Uterus (tissue), 3 donors: ENCODE measurements at regions not wholly inside any gene's neighbourhood (a gene's known extent, or its start where the extent isn't known, plus 50 kb on each side); places are given as distances from the start of the nearest gene placed in this dataset.

ENCODE experiments used
- DNase-seq, 2 donors: peaks; one replicate each; pipeline ENCODE4 v3.0.0-alpha.2; 2019 to 2020
- H3K27ac ChIP-seq, 2 donors: fragments of 200-600 bp; sonication (generic); 1 replicate in 1 of 2; 2 replicates in 1 of 2; pipeline ENCODE4 v1.5.1; 2016 to 2018
- H3K27me3 ChIP-seq, 2 donors: fragments of 200-600 bp; sonication (generic); one replicate each; pipeline ENCODE4 v1.5.1; 2018 to 2019; ENCODE audit warnings: control low read depth in 1 of 2
- H3K36me3 ChIP-seq, 2 donors: fragments of 200-600 bp; sonication (generic); one replicate each; pipeline ENCODE4 v1.5.1; 2019; ENCODE audit warnings: control low read depth in 1 of 2
- H3K4me1 ChIP-seq, 2 donors: fragments of 200-600 bp; sonication (generic); one replicate each; pipeline ENCODE4 v1.5.1; 2018 to 2019; ENCODE audit warnings: control low read depth in 1 of 2
- H3K4me3 ChIP-seq, 2 donors: fragments of 200-600 bp; sonication (generic); 1 replicate in 1 of 2; 2 replicates in 1 of 2; pipeline ENCODE4 v1.5.1; 2018 to 2019; ENCODE audit warnings: mild to moderate bottlenecking in 1 of 2
- H3K9me3 ChIP-seq, 2 donors: fragments of 200-600 bp; sonication (generic); one replicate each; pipeline ENCODE4 v1.5.1; 2019; ENCODE audit warnings: control low read depth in 1 of 2
- POLR2A ChIP-seq, 2 donors: fragments of 450-650 bp; IDR thresholded peaks; one replicate each; pipeline ENCODE4 v1.6.1; 2016; ENCODE audit warnings: antibody characterized with exemption in 2 of 2, mild to moderate bottlenecking in 1 of 2, moderate library complexity in 1 of 2
- intact Hi-C: fragments of 100-400 bp; cut with DNase I; formaldehyde crosslinking; loops from one replicate; pipeline ENCODE4 v1.15.1; 2023; ENCODE audit warnings: low total_unique reads
- TF ChIP-seq, protein P1 (sequence below), 4 experiments: fragments of 200-600 bp in 2 of 4; fragments of 450-650 bp in 2 of 4; sonication (generic) in 2 of 4; IDR thresholded peaks; one replicate each; pipeline ENCODE4 v1.5.1; 2016 to 2019; ENCODE audit warnings: antibody characterized with exemption in 4 of 4, mild to moderate bottlenecking in 2 of 4, moderate library complexity in 1 of 4
- donor health status: DM: yes; HTN: yes; CAD: no.

DNA sequence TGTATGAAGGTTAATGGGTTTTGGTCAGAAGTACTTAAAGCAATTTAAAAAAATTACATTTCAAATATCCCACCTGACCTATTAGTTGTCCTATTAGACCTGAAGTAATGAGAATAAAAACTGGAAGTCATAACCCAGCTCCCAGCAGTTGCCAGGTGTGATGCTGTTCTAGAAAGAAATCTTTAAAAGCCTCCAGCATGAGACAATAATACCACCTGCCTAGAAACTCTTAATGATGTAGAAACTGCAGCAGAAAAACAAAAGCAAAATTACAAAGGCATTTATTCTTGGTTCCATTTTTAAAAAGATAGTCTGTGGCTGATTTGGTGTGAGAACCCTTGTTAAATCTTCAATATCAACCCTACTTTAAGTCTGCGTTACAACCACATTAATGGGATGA, 1137.7 kb upstream of the TENM3 start:
- no peaks in the 10 kb centered on the region for H3K9me3 ChIP-seq
- H3K36me3 ChIP-seq: no peaks in the 10 kb centered on the region
- no peak for DNase-seq
- H3K27ac ChIP-seq: no peak overlapping the region
- no peak overlapping the region for H3K4me3 ChIP-seq
- no peak for TF ChIP-seq POLR2A (IDR thresholded peaks at IDR 0.05)
- TF ChIP-seq, protein P1, sequence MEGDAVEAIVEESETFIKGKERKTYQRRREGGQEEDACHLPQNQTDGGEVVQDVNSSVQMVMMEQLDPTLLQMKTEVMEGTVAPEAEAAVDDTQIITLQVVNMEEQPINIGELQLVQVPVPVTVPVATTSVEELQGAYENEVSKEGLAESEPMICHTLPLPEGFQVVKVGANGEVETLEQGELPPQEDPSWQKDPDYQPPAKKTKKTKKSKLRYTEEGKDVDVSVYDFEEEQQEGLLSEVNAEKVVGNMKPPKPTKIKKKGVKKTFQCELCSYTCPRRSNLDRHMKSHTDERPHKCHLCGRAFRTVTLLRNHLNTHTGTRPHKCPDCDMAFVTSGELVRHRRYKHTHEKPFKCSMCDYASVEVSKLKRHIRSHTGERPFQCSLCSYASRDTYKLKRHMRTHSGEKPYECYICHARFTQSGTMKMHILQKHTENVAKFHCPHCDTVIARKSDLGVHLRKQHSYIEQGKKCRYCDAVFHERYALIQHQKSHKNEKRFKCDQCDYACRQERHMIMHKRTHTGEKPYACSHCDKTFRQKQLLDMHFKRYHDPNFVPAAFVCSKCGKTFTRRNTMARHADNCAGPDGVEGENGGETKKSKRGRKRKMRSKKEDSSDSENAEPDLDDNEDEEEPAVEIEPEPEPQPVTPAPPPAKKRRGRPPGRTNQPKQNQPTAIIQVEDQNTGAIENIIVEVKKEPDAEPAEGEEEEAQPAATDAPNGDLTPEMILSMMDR (IDR thresholded peaks at IDR 0.05): no peak
- H3K27me3 ChIP-seq: no peaks in the 10 kb centered on the region
- H3K4me1 ChIP-seq: no peaks in the 10 kb centered on the region
- intact Hi-C loops: no loop called here

DNA sequence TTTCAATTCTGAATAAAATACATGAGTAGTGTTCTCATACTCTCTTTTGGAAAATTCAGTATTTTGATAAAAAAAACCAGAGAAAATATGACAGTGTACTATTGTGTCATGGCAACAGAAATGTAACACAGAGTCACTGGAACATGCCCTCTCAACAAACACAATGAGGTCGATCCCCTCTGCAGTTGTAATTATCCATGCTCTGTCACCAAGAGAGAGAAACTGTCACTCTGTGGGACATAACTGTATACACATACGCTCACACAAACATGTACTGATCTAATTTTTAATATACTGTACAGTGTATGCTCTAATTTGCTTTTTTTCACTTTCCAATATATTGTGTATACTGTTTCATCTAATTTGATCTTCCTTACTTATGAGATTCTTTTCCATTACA, 1136.8 kb upstream of the TENM3 start:
- DNase-seq: no peak
- Histone ChIP-seq H3K9me3 (no peaks in the 10 kb centered on the region), H3K27ac (no peak overlapping the region), H3K4me3 (no peak overlapping the region), H3K36me3 (no peaks in the 10 kb centered on the region), H3K4me1 (no peaks in the 10 kb centered on the region), H3K27me3 (no peaks in the 10 kb centered on the region)
- intact Hi-C loops: no loop called here
- no peak for TF ChIP-seq POLR2A (IDR thresholded peaks at IDR 0.05)
- TF ChIP-seq, protein P1 (IDR thresholded peaks at IDR 0.05): no peak

DNA sequence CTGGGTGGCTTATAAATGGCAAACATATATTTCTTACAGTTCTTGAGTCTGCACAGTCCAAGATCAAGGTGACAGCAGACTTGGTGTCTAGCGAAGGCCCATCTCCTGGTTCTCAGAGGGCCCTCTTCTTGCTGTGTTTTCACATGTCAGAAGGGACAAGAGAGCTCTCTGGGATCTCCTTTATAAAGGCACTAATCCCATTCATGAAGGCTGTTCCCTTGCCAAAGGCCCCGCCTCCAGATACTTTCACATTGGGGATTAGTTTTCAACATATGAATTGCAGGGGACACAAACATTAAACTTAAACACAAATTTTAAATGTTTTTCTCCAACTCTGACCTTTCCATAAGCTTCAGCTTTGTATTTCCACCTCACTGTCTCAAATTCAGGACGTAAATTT, 1135.0 kb upstream of the TENM3 start:
- no peaks in the 10 kb centered on the region for H3K9me3 ChIP-seq
- intact Hi-C loops: no loop called here
- no peak overlapping the region for H3K27ac ChIP-seq
- DNase-seq: no peak
- H3K4me3 ChIP-seq: no peak overlapping the region
- no peaks in the 10 kb centered on the region for H3K4me1 ChIP-seq
- H3K36me3 ChIP-seq: no peaks in the 10 kb centered on the region
- H3K27me3 ChIP-seq: no peaks in the 10 kb centered on the region
- TF ChIP-seq, protein P1 (IDR thresholded peaks at IDR 0.05): no peak
- TF ChIP-seq POLR2A (IDR thresholded peaks at IDR 0.05): no peak

DNA sequence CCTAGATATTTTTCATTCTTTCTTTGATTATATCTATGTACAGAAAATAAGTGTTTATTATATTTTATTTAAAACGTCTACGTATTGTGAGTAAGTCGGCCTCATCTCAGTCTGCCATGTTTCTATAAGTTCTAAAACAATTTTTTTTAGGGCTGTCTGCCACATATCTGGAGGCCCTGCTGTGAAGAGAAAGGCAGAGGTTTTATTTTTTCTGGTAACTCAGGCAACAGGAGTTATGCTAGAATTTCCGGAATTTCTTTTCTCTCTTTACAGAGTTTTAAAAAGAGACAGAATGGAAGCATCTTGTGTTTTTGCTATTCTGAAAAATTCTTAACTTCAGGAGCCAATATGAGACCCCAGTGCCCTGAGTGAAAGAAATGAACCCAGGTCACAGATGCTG, 1124.0 kb upstream of the TENM3 start:
- Histone ChIP-seq H3K36me3 (no peaks in the 10 kb centered on the region), H3K27me3 (peaks cover 0 to 8% of the 10 kb centered on the region in 2 donors), H3K4me1 (no peaks in the 10 kb centered on the region), H3K27ac (no peak overlapping the region), H3K9me3 (no peaks in the 10 kb centered on the region), H3K4me3 (no peak overlapping the region)
- TF ChIP-seq POLR2A (IDR thresholded peaks at IDR 0.05): no peak
- TF ChIP-seq, protein P1 (IDR thresholded peaks at IDR 0.05): no peak
- no peak for DNase-seq
- intact Hi-C loops: no loop called here

DNA sequence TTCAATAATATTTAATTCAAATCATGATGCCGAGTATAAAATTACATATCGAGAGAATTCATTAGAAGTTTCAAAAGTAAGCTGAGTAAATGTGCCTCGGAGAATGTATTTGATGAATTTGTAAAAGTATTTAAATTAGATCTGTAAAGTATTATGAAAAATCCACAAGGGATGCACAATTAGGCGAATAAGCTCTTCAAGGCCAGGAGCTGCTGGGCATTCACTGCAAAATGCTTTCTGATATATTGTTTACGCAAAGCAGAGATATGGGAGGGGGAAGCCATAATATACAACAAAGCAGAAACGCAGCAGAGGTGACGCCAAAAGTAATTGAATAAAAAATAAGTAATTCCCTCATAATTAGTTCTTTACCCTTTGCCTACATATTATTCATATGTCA, 1121.5 kb upstream of the TENM3 start:
- peaks cover 0 to 8% of the 10 kb centered on the region in 2 donors for H3K27me3 ChIP-seq
- no peaks in the 10 kb centered on the region for H3K36me3 ChIP-seq
- H3K4me3 ChIP-seq: no peak overlapping the region
- TF ChIP-seq, protein P1 (IDR thresholded peaks at IDR 0.05): no peak
- TF ChIP-seq POLR2A (IDR thresholded peaks at IDR 0.05): no peak
- DNase-seq: no peak
- H3K27ac ChIP-seq: no peak overlapping the region
- H3K9me3 ChIP-seq: no peaks in the 10 kb centered on the region
- intact Hi-C loops: no loop called here
- H3K4me1 ChIP-seq: no peaks in the 10 kb centered on the region
